Urothelium cell line (cell line): ENCODE measurements at regions not wholly inside any gene's neighbourhood (a gene's known extent, or its start where the extent isn't known, plus 50 kb on each side); places are given as distances from the start of the nearest gene placed in this dataset.
A peak's percentile ranks its signal among the peaks of the same experiment; 100 is the strongest.

Experiments used
- DNase-seq: peaks from one replicate; pipeline ENCODE4 v3.0.0; 2011; ENCODE audit warnings: low spot score, mixed read lengths
- FAIRE-seq: peaks from 2 replicates; lab custom pipeline; 2011; peaks lifted over from hg19 to GRCh38; lab: Jason Lieb, UNC

DNA sequence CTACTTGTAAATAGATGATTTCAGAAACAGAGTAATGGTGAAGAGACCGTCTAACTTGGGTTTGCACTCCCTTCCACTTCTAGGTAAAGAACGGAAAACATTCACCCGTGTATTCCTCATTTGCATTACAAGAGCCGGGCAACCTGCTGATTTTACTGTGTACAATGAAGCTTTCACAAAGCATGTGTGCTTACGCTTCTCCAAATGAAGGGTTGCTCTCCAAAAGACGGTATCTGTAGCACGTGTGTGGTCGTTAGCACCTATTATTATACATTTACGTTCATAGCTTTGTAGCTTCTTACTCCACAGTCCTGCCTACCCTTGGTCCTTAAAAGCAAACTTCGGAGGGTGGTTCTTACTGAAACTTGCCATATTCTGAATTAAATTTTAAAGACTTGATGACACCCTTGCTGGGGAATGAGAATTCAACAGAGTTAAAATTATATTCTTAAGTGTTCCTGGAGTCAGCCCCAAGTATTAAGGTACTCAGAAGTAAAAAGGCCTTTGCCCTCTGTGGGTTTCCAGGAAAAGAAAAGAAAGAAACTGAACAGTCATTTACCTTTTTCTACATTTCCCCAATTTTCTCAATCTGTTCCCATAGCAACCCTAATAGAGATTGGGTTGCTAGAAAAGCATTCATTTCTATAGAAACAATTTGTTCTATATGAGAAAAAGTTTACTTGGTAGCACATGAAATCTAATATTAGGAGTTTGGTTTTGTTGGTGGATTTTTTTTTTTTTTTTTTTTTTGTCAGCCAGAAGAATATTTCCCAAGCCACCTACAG, 61.9 kb upstream of the KCNG1 start:
- no peak for DNase-seq
- no peak for FAIRE-seq

DNA sequence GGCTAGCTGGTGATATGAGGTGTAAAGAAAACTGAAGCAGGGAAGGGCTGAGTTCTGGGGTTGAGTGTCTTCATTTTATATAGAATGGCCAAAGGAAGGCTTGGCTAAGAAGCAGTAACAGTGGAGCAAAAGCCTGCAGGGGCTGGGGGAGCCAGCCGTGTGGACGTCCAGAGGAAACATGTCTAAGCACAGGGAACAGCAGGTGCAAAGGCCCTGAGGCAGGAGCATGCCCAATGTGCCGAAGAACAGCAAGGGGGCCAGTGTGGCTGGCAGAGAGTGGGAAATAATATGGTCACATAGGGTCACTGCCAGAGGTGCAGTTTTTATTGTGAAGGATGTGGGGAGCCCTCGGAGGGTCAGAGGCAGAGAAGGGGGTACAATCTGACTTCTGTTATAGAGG, 60.5 kb upstream of the KCNG1 start:
- no peak for FAIRE-seq
- no peak for DNase-seq

- FAIRE-seq, result peak; percentile 58
Measured at GRCh38 chr20:51082988-51083387, 60.1 kb upstream of the KCNG1 start.

DNA sequence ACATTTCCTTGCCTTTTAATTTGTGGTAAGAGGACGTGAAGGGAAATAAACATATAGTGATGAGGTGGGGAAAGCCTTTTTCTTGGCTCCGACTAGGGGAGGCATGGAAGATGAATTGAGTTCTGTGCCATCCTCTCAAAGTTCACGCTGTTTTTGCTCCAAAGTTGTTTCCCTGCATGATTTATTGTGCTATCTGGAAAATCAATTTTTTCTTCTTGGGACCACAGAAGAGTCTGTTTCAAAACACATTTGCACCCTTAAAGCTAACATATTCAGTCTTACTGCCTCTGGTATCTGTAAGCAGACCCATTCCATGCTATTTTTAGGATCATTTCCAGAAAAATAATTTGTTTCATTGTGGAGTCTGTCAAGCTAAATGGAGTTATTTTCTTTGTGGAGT, 57.6 kb upstream of the KCNG1 start:
- no peak for FAIRE-seq
- DNase-seq, result no peak

More at GRCh38 chr20:51082988-51083387, 60.1 kb upstream of the KCNG1 start:
- DNase-seq, result no peak

DNA sequence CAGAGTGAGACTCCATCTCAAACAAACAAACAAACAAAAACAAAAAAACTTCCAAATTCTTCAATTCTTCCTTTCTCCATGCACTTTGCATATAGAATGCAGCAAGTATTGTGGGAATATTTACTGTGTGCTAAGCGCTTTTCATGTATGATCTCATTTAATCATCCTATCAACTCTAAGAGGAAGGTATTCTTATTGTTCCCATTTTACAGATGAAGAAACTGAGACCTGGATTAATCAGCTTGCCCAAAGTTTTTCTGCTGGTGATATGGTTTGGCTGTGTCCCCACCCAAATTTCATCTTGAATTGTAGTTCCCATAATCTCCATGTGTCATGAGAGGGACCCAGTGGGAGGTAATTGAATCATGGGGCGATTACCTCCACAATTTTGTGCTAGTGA, 56.6 kb upstream of the KCNG1 start:
- no peak for DNase-seq
- no peak for FAIRE-seq

DNA sequence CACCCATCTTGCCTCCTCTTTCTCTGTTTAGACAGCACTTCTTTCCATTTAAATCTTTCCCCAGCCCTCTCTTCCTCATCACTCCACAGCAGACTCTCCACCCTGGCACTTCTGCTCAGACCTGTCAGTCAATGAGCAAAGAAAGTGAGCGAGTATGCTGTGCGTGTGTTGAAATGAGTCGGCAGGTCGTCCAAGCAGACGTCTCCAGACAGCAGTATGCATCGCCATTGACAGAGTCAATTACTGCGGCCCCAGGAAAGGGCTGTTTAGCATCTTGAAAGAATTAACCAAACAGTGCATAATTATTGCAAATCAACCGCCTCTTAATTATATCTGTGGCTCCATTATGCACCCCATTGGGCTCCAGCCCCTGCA, 54.8 kb upstream of the KCNG1 start:
- DNase-seq (no peak), FAIRE-seq (no peak)

DNA sequence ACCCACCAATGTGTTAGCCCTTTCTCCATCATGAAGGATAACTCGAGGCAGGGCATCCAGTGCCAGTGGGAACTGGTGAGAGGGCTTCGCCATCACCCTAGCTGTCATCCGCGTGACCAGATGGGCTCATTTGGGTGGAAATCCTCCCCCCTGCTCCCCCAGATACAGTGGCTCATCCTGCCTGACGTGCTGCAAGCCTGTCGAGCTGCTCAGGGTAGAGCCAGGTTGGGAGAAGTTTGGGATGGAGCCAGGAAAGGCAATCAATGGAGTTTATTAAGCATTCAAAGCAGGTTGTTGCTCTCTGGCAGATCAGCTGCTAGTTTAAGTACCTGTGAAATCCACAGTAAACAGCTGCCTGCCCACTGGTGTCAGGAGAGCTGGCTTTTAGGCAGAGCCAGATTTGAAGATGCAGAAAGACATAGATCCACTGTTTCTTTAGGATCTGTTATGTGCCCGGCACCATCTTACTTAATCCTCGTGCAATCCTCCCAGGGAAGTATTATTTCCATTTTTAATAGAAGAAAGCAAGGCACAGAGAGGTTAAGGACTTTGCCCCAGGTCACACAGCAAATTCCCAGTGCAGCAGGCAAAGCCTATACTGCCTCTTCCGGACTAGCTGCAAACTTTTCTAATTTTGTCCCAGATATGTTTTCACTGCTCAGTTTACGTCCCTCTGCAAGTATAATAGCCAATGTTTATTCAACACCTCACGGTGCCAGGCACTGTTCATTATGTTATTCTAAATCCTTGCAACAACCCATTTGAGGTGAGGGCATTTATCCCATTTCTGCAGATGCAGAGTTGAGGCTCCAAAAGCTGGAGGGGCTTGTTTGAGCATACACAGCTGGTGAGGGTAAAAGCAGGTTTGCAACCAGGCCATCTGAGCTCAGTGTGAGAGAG, 54.1 kb upstream of the KCNG1 start:
- FAIRE-seq, result no peak
- no peak for DNase-seq

DNA sequence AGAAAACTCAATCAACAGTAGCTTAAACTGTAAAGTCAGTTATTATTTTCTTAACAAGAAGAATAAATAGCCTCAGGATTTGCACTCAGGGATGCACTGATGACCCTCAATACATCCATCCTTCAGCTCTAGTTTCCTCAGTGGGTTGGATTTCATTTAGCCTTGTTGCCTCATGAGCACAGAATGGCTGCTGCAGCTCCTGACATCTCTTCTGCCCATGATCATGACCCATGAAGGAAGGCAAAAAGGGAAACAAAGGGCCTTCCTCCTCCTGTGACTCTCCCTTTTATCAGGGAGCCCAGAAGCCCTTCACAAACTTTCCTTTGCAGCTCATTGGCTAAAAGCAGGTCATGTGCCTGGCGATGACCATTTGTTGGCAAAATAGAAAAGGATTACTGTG, 51.2 kb upstream of the KCNG1 start:
- no peak for DNase-seq
- FAIRE-seq, result no peak
